GM12891 (cell line): ENCODE measurements at regions not wholly inside any gene's neighbourhood (a gene's known extent, or its start where the extent isn't known, plus 50 kb on each side); places are given as distances from the start of the nearest gene placed in this dataset.
A peak's percentile ranks its signal among the peaks of the same experiment; 100 is the strongest.

Source experiments
- DNase-seq: peaks from one replicate; pipeline ENCODE4 v3.0.0; 2011; ENCODE audit warnings: low spot score; ENCODE audit not compliant: insufficient read length
- FAIRE-seq: peaks from 2 replicates; lab custom pipeline; 2011; peaks lifted over from hg19 to GRCh38; lab: Jason Lieb, UNC
- PAX5 ChIP-seq: IDR thresholded peaks from 2 replicates; pipeline ENCODE4 v1.6.1; 2011; ENCODE audit warnings: low read length, moderate library complexity, mild to moderate bottlenecking; ENCODE audit not compliant: insufficient read depth, severe bottlenecking
- POLR2A ChIP-seq: IDR thresholded peaks from 2 replicates; pipeline ENCODE4 v1.6.1; 2011; ENCODE audit warnings: low read depth, low read length, control low read depth
- POLR2AphosphoS5 ChIP-seq: IDR thresholded peaks from 2 replicates; pipeline ENCODE4 v1.6.1; 2011; ENCODE audit warnings: low read depth, low read length, control low read depth
- POU2F2 ChIP-seq: IDR thresholded peaks from 2 replicates; pipeline ENCODE4 v1.6.1; 2011; ENCODE audit warnings: low read depth, mild to moderate bottlenecking, control low read depth, low read length, moderate library complexity
- SPI1 ChIP-seq: IDR thresholded peaks from 2 replicates; pipeline ENCODE4 v1.6.1; 2011; ENCODE audit warnings: low read depth, low read length, control low read depth
- TAF1 ChIP-seq: IDR thresholded peaks from 2 replicates; pipeline ENCODE4 v1.6.1; 2011; ENCODE audit warnings: low read depth, low read length, control low read depth

GRCh38 chr2:57796527-57796926 is 250.1 kb upstream of the VRK2 start:
- no peak for TF ChIP-seq SPI1
- DNase-seq (no peak), FAIRE-seq (no peak)

GRCh38 chr2:57798346-57798745 is 248.3 kb upstream of the VRK2 start:
- TF ChIP-seq SPI1: no peak
- no peak for TF ChIP-seq POU2F2
- TF ChIP-seq POLR2A: no peak
- TF ChIP-seq PAX5: no peak
- no peak for TF ChIP-seq TAF1
- no peak for TF ChIP-seq POLR2AphosphoS5
- DNase-seq (no peak), FAIRE-seq (no peak)

GRCh38 chr2:57802243-57802642 is 244.4 kb upstream of the VRK2 start:
- DNase-seq (no peak), FAIRE-seq (no peak)
- TF ChIP-seq POLR2AphosphoS5 (no peak), PAX5 (no peak), POLR2A (no peak), TAF1 (no peak), POU2F2 (no peak), SPI1 (no peak)

DNA sequence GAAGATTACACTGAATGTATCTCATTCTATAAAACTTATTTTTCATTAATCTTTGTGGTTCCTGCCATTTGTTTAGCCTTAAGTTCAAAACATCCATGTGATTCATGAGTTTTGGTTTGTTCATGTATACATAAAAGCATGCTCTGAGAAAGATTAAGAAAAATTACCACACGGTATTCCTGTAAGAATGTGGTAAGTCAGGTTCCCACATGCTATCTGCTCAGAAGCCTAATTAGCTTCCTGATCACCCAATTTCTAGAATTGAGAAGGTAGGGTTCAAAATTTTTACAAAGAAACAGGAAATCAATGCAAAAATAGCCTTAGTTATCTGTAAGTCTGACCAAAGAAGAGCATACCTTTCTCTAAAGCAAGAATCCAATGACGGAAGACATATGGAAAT is 241.6 kb upstream of the VRK2 start:
- FAIRE-seq: no peak
- TF ChIP-seq POLR2A: no peak
- no peak for TF ChIP-seq POU2F2
- TF ChIP-seq SPI1: no peak
- TF ChIP-seq TAF1: no peak
- TF ChIP-seq POLR2AphosphoS5: no peak
- no peak for TF ChIP-seq PAX5
- DNase-seq: no peak

DNA sequence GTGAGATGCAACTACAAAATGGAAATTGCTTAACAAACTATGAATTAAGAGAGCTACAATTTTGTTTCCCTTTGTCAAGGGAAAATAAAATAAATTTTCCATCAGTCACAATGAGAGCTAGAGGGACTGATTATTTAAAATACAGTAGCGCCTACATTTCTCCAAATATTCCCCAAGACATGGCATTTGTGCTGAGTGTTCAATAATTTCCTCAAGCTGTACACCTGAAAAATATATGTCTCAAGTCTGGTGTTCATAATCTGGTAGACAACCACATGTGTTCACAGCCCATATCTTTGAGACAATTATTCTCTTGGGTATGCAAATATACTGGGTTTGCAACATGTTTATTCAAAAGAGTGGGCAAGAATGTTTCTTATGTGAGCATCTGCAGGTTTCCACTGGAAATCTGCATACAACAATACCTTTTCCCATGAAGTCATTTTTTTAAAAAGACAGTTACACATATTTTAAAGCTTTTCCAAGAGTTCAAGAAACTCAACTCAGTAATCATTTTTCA is 240.1 kb upstream of the VRK2 start:
- TF ChIP-seq SPI1: no peak
- no peak for TF ChIP-seq POU2F2
- no peak for TF ChIP-seq POLR2AphosphoS5
- TF ChIP-seq TAF1: no peak
- no peak for TF ChIP-seq POLR2A
- TF ChIP-seq PAX5: no peak
- FAIRE-seq (no peak), DNase-seq (no peak)

DNA sequence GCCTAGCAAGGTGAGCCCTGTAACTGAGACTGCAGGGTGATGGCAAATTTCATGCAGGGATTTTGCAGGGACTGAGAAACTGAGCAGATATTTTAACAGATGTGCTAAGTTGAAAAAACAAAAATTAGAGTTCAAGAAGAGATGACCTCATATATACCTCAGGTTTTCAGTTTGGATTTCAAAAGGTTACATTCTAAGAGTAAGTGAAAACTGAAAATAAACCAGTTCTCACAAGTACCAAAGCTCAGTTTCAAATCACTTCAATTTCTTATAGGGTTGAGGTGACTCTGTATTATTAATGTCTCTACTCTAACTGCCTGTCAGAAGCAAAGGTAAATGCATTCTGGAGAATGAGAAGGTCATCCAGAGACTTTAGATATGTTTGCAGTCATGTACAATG is 237.4 kb upstream of the VRK2 start:
- FAIRE-seq (peak; percentile 70), DNase-seq (no peak)
- TF ChIP-seq POLR2AphosphoS5 (no peak), SPI1 (no peak), TAF1 (no peak), POLR2A (no peak), PAX5 (no peak), POU2F2 (no peak)

GRCh38 chr2:57821088-57821487 is 225.5 kb upstream of the VRK2 start:
- no peak for TF ChIP-seq TAF1
- no peak for TF ChIP-seq PAX5
- TF ChIP-seq SPI1: peak; percentile 40
- FAIRE-seq: no peak
- no peak for DNase-seq

GRCh38 chr2:57828221-57828620 is 218.4 kb upstream of the VRK2 start:
- TF ChIP-seq POU2F2 (no peak), POLR2AphosphoS5 (no peak), TAF1 (no peak), SPI1 (no peak), POLR2A (no peak), PAX5 (no peak)
- FAIRE-seq: no peak

DNA sequence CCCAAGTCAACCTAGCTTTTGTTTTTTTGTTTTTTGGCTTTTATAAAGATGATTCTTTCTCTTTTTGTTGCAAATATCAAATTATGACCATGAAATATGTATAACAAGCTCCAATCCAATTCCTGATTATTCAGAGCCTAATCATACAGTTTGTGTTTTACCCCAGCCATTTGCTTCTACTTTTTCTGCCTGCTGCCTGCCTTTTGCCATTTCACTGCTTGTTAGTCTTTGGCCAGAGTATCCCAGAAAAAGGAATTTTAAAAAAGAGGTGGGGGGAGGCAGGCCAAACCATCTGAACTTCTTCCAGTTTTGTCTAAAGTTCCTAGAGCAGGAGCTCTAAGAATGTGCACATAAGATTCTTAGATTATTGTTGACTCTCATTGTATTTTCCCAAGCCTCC is 211.9 kb upstream of the VRK2 start:
- DNase-seq: no peak
- no peak for FAIRE-seq
- TF ChIP-seq TAF1 (no peak), POLR2AphosphoS5 (no peak), SPI1 (no peak), PAX5 (no peak), POU2F2 (no peak), POLR2A (no peak)

More at GRCh38 chr2:57828221-57828620, 218.4 kb upstream of the VRK2 start:
- DNase-seq: no peak

- no peak for FAIRE-seq
- TF ChIP-seq POLR2AphosphoS5 (no peak), SPI1 (no peak), POLR2A (no peak), TAF1 (no peak), POU2F2 (no peak), PAX5 (no peak)
- no peak for DNase-seq
Measured at GRCh38 chr2:57842531-57842930, 204.1 kb upstream of the VRK2 start.

GRCh38 chr2:57843158-57843557 is 203.4 kb upstream of the VRK2 start:
- DNase-seq (no peak), FAIRE-seq (no peak)
- no peak for TF ChIP-seq SPI1
- TF ChIP-seq POU2F2: no peak
- TF ChIP-seq POLR2A: no peak
- TF ChIP-seq POLR2AphosphoS5: no peak
- no peak for TF ChIP-seq PAX5
- TF ChIP-seq TAF1: no peak

DNA sequence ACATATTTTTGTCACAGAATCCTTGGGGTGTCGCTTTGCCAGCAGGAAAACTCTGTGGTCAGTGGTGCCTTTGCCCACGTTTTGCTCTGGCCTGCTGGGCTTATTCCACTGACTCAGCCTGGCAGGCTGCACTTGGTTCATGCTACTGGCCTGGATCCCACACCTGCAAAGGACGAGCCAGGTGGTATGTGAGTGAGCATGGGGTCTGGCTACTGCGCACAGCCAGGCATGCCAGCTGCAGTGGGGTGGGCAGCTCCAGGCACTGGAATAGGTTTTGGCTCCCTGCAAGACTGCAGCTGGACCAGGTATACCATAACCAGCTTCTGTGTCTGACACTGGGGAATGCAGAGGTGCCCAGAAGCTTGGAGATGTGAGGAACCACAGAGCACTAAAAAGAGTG is 197.9 kb upstream of the VRK2 start:
- no peak for TF ChIP-seq SPI1
- no peak for TF ChIP-seq POLR2AphosphoS5
- TF ChIP-seq TAF1: no peak
- DNase-seq (no peak), FAIRE-seq (no peak)
